GM12878 (cell line): ENCODE measurements at regions not wholly inside any gene's neighbourhood (a gene's known extent, or its start where the extent isn't known, plus 50 kb on each side); places are given as distances from the start of the nearest gene placed in this dataset.

Experiments
- ATAC-seq: fragments of 200-7000 bp; cut with Tn5 transposase; 3 replicates; pipeline ENCODE4 v1.9.1; 2020; ENCODE audit warnings: mild to moderate bottlenecking, moderate library complexity
- BruUV-seq: library from RNA; stranded (reverse); fragments of 400-500 nt; replicated peaks from 2 replicates; lab custom pipeline; 2021; lab: Mats Ljungman, UMichigan
- CTCF ChIA-PET: fragments of 300-600 bp; sonication (Branson Sonifier 250); formaldehyde crosslinking; extraction: SDS; loops from one replicate; lab custom pipeline; 2021; ENCODE audit warnings: inconsistent platforms; lab: Yijun Ruan, JAX
- POLR2A ChIA-PET: fragments of 350-600 bp; formaldehyde crosslinking; extraction: SDS; loops from one replicate; lab custom pipeline; 2021; ENCODE audit warnings: inconsistent platforms; lab: Charles Lee
- RAD21 ChIA-PET: fragments of 300-600 bp; sonication (Branson Sonifier 250); formaldehyde crosslinking; loops from one replicate; lab custom pipeline; 2023; ENCODE audit warnings: antibody characterized with exemption; ENCODE audit not compliant: unreplicated experiment; lab: Charles Lee
- SMC1A ChIA-PET: fragments of 300-600 bp; sonication (Branson Sonifier 250); formaldehyde crosslinking; loops from one replicate; lab custom pipeline; 2023; ENCODE audit not compliant: unreplicated experiment, uncharacterized antibody; lab: Charles Lee
- DNase-seq: peaks from one replicate; pipeline ENCODE4 v3.0.0-alpha.2; 2011; ENCODE audit warnings: low read depth, low spot score
- FAIRE-seq: peaks from 3 replicates; lab custom pipeline; 2011; peaks lifted over from hg19 to GRCh38; lab: Jason Lieb, UNC
- H2AFZ ChIP-seq: 2 replicates; pipeline ENCODE4 v1.6.0; 2011; ENCODE audit warnings: low read depth, low read length, control low read depth; ENCODE audit not compliant: control insufficient read depth
- H3K27ac ChIP-seq: 2 replicates; pipeline ENCODE4 v1.5.1; 2011; ENCODE audit warnings: control low read depth; ENCODE audit not compliant: control insufficient read depth, insufficient read depth
- H3K27me3 ChIP-seq, 2 experiments: replicated peaks in 1 of 2; 2 replicates each; pipeline versions ENCODE4 v1.6.0 to v1.6.1; 2011; ENCODE audit warnings: low read length in 1 of 2; ENCODE audit not compliant: control insufficient read depth in 2 of 2, insufficient read depth in 2 of 2
- H3K36me3 ChIP-seq, 2 experiments: 2 replicates each; pipeline ENCODE4 v1.5.1; 2011; ENCODE audit warnings: low read length in 1 of 2; ENCODE audit not compliant: control insufficient read depth in 2 of 2, insufficient read depth in 2 of 2
- H3K4me1 ChIP-seq: 2 replicates; pipeline ENCODE4 v1.6.1; 2011; ENCODE audit warnings: mild to moderate bottlenecking, low read length, moderate library complexity, mixed read lengths; ENCODE audit not compliant: control insufficient read depth, insufficient read depth
- H3K4me2 ChIP-seq: 2 replicates; pipeline ENCODE4 v1.6.0; 2011; ENCODE audit warnings: control low read depth; ENCODE audit not compliant: control insufficient read depth, insufficient read depth
- H3K4me3 ChIP-seq: fragments of 200-600 bp; sonication (generic); 2 replicates; pipeline ENCODE4 v1.5.1; 2016
- H3K79me2 ChIP-seq: 2 replicates; pipeline ENCODE4 v1.6.0; 2011; ENCODE audit warnings: low read length; ENCODE audit not compliant: control insufficient read depth, insufficient read depth
- H3K9ac ChIP-seq: 2 replicates; pipeline ENCODE4 v1.8.0; 2011; ENCODE audit warnings: low read length, control low read depth, mixed read lengths; ENCODE audit not compliant: control insufficient read depth, insufficient read depth
- H3K9me3 ChIP-seq: replicated peaks from 3 replicates; pipeline ENCODE4 v1.5.1; 2011; ENCODE audit warnings: mild to moderate bottlenecking, low read length; ENCODE audit not compliant: control insufficient read depth, insufficient read depth
- H4K20me1 ChIP-seq: 2 replicates; pipeline ENCODE4 v1.6.0; 2011; ENCODE audit not compliant: control insufficient read depth, insufficient read depth
- BRCA1 ChIP-seq: IDR thresholded peaks from 2 replicates; pipeline ENCODE4 v1.6.1; 2011; ENCODE audit warnings: low read depth, low read length, improper control_type of control experiment
- CHD4 ChIP-seq: fragments of 200-600 bp; sonication (generic); IDR thresholded peaks from 2 replicates; pipeline ENCODE4 v1.6.1; 2016; ENCODE audit warnings: mild to moderate bottlenecking
- ELK1 ChIP-seq: IDR thresholded peaks from 2 replicates; pipeline ENCODE4 v1.6.1; 2012; ENCODE audit warnings: low read depth, low read length, improper control_type of control experiment
- ESRRA ChIP-seq: IDR thresholded peaks from 2 replicates; pipeline ENCODE4 v1.6.1; 2012; ENCODE audit warnings: mild to moderate bottlenecking, low read length, improper control_type of control experiment
- EZH2 ChIP-seq: IDR thresholded peaks from 2 replicates; pipeline ENCODE4 v1.6.1; 2012; ENCODE audit warnings: low read depth, mild to moderate bottlenecking, control low read depth, inconsistent platforms, low read length, borderline replicate concordance; ENCODE audit not compliant: control insufficient read depth
- FOXM1 ChIP-seq: IDR thresholded peaks from 2 replicates; pipeline ENCODE4 v1.6.1; 2012; ENCODE audit warnings: low read depth, mild to moderate bottlenecking, inconsistent platforms, low read length, moderate library complexity
- JUND ChIP-seq: IDR thresholded peaks from 2 replicates; pipeline ENCODE4 v1.6.1; 2012; ENCODE audit warnings: low read depth, mild to moderate bottlenecking, low read length, improper control_type of control experiment, moderate library complexity
- MEF2B ChIP-seq: fragments of 450-650 bp; IDR thresholded peaks from 2 replicates; pipeline ENCODE4 v1.6.1; 2018; ENCODE audit warnings: mild to moderate bottlenecking, moderate library complexity; ENCODE audit not compliant: partially characterized antibody, poor library complexity, severe bottlenecking
- PKNOX1 ChIP-seq: fragments of 450-650 bp; IDR thresholded peaks from 2 replicates; pipeline ENCODE4 v1.6.1; 2016; ENCODE audit warnings: mild to moderate bottlenecking
- RBBP5 ChIP-seq: fragments of 200-600 bp; sonication (generic); conservative IDR thresholded peaks from 2 replicates; pipeline ENCODE4 v1.6.1; 2016
- RELA ChIP-seq: fragments of 450-650 bp; IDR thresholded peaks from 2 replicates; pipeline ENCODE4 v1.8.0; 2014; ENCODE audit warnings: borderline replicate concordance; ENCODE audit not compliant: partially characterized antibody
- SMC3 ChIP-seq: IDR thresholded peaks from 2 replicates; pipeline ENCODE4 v1.6.1; 2011; ENCODE audit warnings: low read length, improper control_type of control experiment, borderline replicate concordance
- SREBF2 ChIP-seq: IDR thresholded peaks from 2 replicates; pipeline ENCODE4 v1.6.1; 2012; ENCODE audit warnings: mild to moderate bottlenecking, low read length
- SRF ChIP-seq, 2 experiments: IDR thresholded peaks; 2 replicates each; pipeline ENCODE4 v1.6.1; 2011; ENCODE audit warnings: low read depth in 2 of 2, low read length in 2 of 2, mild to moderate bottlenecking in 1 of 2, moderate library complexity in 1 of 2
- TCF12 ChIP-seq: IDR thresholded peaks from 2 replicates; pipeline ENCODE4 v1.6.1; 2011; ENCODE audit warnings: low read depth, mild to moderate bottlenecking, low read length
- ZBED1 ChIP-seq: IDR thresholded peaks from 2 replicates; pipeline ENCODE4 v1.6.1; 2016; ENCODE audit warnings: borderline replicate concordance
- ZNF592 ChIP-seq: fragments of 450-650 bp; IDR thresholded peaks from 2 replicates; pipeline ENCODE4 v1.6.1; 2017; ENCODE audit warnings: mild to moderate bottlenecking, moderate library complexity
- ZZZ3 ChIP-seq: IDR thresholded peaks from 2 replicates; pipeline ENCODE4 v1.6.1; 2011; ENCODE audit warnings: low read depth; ENCODE audit not compliant: control insufficient read depth, insufficient read length
- whole genome bisulfite sequencing: methylation state at CpG from one replicate; pipeline ENCODE4 v1.1.6; 2016; ENCODE audit warnings: low lambda C conversion rate; ENCODE audit not compliant: insufficient replicate concordance, insufficient coverage; ENCODE audit errors: missing lambda C conversion rate; 5-methylcytosine and 5-hydroxymethylcytosine counted together
- in situ Hi-C: fragments of 300-500 bp; cut with MboI; formaldehyde crosslinking; loops from 9 replicates; pipeline ENCODE4 v1.14.3; 2018; ENCODE audit warnings: mixed read lengths
- intact Hi-C: fragments of 100-400 bp; cut with micrococcal nuclease; formaldehyde crosslinking; loops from one replicate; pipeline ENCODE4 v1.14.2; 2022; ENCODE audit not compliant: unreplicated experiment
- TF ChIP-seq, protein P1 (sequence below): IDR thresholded peaks from 2 replicates; pipeline ENCODE4 v1.6.1; 2011; ENCODE audit warnings: mild to moderate bottlenecking, low read depth, low read length, moderate library complexity; ENCODE audit not compliant: insufficient replicate concordance

GRCh38 chr2:156001851-156002250 lies 330.7 kb downstream of the NR4A2 start:
- WGBS: 78% methylated on average over 1 of the region's 1 CpG
- H3K9me3 ChIP-seq: no peaks in the 10 kb centered on the region
- in situ Hi-C loops: no loop called here
- ChIA-PET CTCF (interaction anchor here (1.1 kb wide), 1 partner anchor 13 kb away, joined by 3 read pairs; no protein-coding TSS in a partner anchor), SMC1A (no interaction called here), RAD21 (no interaction called here), POLR2A (no interaction called here)
- H3K4me1 ChIP-seq: no peaks in the 10 kb centered on the region
- BruUV-seq: no TSS peak
- no peak overlapping the region for H3K27ac ChIP-seq
- H3K36me3 ChIP-seq: no peaks in the 10 kb centered on the region
- no peak for FAIRE-seq
- no peak overlapping the region for H3K9ac ChIP-seq
- H3K4me3 ChIP-seq: no peak overlapping the region
- H3K27me3 ChIP-seq: no peaks in the 10 kb centered on the region
- DNase-seq: no peak
- no peak overlapping the region for H2AFZ ChIP-seq
- no peaks in the 10 kb centered on the region for H3K79me2 ChIP-seq
- H4K20me1 ChIP-seq: no peaks in the 10 kb centered on the region
- intact Hi-C loops: no loop called here
- H3K4me2 ChIP-seq: no peak overlapping the region
- TF ChIP-seq SRF (IDR thresholded peaks at IDR 0.05; ENCODE audit: low read depth in 2 of 2, low read length in 2 of 2) (no peak), ELK1 (no peak), EZH2 (no peak), SMC3 (no peak), CHD4 (no peak), RBBP5 (no peak), MEF2B (no peak), ZNF592 (no peak), ESRRA (no peak), RELA (no peak), PKNOX1 (no peak), TCF12 (no peak), SREBF2 (no peak), BRCA1 (no peak), FOXM1 (no peak), ZZZ3 (no peak), JUND (no peak), ZBED1 (no peak)
- TF ChIP-seq, protein P1, sequence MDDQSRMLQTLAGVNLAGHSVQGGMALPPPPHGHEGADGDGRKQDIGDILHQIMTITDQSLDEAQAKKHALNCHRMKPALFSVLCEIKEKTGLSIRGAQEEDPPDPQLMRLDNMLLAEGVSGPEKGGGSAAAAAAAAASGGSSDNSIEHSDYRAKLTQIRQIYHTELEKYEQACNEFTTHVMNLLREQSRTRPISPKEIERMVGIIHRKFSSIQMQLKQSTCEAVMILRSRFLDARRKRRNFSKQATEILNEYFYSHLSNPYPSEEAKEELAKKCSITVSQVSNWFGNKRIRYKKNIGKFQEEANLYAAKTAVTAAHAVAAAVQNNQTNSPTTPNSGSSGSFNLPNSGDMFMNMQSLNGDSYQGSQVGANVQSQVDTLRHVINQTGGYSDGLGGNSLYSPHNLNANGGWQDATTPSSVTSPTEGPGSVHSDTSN: no peak
- TF ChIP-seq, all 136 proteins: peak for 0
- ATAC-seq: no peak
